Muscle of back (tissue), 3 donors: ENCODE measurements at regions not wholly inside any gene's neighbourhood (a gene's known extent, or its start where the extent isn't known, plus 50 kb on each side); places are given as distances from the start of the nearest gene placed in this dataset.
A peak's percentile ranks its signal among the peaks of the same experiment; 100 is the strongest.
"Not testable (repeated sequence)": the region's sequence is repeated elsewhere in the genome, so short reads cannot be mapped to it uniquely, and the experiment has no call there.

Experiments
- DNase-seq, 3 donors: peaks; one replicate each; pipeline versions ENCODE4 v3.0.0 to v3.0.0-alpha.2; 2013

DNA sequence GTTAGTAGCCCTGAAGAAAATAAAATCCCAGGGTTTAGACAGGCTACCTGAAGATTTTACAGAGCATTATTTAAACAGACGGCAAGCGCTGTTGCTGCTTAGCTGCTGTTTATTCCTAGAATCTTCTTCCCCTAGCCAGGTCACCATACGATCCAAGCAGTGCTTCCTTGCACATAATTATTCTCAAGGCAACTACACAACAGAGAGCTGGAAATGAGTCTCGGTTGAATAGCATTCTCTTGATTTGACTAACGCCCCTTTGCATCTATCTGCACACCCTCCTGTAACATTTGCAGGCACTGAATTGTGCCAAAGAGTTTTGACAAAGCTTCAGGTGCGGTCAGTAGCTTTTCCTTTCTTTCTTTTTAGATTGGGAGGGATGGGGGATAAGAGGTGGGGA lies 564.4 kb downstream of the TBL1XR1 start:
- DNase-seq: no peak

DNA sequence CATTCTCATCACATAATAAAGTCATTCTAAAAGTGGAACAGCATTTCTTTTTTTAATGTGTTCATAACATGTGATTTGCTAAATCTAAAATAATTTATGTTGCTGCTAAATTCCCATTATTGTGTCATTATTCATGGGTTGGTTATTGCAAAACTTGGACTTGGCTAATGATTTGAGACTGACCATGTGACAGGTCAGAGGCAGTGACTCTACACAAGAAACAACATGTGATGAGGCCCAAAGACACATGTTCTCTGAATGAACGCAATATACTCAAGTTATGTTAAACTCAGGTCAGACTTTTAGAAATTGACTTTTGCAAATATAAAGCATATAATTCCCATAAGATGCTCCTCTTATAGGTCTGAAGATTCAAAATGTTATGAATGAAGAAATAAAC lies 566.1 kb downstream of the TBL1XR1 start:
- no peak for DNase-seq

DNA sequence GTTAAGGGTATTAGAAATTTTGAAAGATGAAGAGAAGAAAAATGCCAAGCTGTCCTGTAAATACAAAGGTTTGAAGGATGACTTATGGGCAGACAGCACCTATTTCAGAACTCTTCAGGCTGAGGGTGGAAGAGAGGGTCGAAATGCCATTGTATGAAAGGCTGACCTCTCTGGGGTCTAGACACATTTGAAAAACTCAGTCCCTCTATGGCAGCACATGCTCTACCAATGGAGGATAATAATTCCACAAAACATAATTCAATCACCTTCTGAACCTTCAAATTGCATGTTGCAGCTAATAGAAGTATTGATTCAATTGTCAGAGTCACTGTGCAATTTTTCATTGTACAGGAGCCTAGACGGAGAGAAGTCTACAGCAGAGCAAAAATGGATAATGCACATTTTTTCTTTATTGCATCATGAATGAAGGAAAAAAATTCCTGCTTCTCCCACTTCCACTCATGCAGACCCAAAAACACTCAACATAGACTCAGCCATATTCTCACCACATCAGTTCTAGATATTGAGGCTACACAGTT lies 569.1 kb downstream of the TBL1XR1 start:
- no peak for DNase-seq

DNA sequence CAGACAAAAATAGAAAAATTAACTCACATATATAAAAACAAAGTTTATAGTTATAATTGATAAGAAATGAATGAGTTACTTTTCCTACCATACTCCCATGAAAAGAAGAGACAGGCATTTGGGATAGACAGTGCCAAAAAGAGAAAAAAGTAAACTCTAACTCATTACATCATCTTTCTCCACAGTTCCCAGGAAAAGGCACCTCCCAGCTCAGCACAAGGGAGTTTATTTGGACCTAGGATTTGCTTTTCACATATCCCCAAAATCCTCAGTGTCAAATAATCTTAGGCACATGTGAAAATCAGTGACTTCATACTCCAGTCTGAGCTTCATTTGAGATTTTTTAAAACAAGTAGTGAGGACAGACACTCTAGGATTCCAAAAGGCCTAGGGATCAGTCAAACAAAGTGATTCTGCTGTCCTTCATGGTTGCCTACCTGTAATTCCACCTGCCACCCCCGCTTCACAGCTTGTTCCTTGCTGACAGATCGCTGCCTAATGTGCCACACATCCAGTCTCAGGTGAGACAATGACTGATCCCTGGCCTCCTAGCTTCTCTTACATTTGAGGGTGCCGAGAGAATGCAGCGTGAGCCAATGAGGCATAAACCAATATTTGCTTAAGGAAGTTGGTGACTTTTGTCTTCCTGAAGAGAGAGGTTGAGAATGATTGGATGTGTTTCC lies 573.7 kb downstream of the TBL1XR1 start:
- peak; percentile 15 to 71 (median 51) for DNase-seq

DNA sequence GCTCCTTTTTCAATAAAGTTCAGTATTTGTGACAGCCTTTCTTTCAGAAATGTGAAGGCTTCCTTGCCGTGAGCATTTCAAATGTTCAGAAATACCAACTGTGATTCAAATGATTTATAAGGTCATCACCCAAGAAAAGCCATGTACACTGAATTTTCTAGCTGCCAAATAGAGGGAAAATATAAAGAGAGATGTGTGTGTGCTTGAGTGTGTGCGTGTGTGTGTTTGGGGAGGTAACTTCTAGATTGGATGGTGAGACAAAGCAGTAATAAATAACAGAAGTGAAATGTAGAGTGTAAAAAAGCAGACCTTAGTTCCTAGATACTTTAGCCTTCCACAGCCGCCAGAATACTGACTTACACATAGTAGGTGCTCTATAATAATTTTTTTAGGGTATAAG lies 577.4 kb downstream of the TBL1XR1 start:
- DNase-seq: no peak

DNA sequence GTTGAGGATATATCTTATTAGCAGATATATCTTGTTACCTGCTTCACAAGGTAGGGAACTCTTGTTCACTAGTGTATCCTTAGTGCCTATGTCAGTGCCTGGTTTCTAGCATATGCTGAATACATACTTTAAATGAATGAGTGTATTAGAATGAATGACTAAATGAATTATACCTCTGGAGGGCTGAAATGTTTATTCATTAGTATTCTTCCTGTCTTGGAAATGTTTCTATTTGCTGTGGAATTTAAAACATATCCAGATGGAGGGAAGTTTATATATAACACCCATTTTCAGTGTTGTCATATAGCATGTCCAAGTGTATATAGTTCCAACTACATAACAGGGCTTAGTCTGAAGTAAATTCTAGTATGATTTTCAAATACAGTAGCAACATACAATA lies 581.5 kb downstream of the TBL1XR1 start:
- no peak for DNase-seq

DNA sequence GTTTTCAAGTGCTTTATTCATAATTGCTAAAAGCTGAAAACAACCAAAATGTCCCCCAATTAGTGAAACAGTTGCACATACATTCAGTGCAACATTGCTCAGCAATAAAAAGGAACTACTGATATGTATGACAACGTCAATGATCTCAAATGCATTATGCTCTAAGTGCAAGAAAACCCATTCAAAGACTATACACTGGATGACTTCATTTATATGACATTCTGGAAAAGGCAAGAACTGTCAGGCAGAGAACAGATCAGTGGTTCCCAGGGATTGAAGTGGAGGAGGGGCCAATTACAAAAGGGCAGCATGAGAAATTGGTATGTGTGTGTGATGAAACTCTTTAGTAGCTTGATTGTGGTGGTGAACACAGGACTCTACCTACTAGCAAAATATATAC lies 585.6 kb downstream of the TBL1XR1 start:
- no peak for DNase-seq

DNA sequence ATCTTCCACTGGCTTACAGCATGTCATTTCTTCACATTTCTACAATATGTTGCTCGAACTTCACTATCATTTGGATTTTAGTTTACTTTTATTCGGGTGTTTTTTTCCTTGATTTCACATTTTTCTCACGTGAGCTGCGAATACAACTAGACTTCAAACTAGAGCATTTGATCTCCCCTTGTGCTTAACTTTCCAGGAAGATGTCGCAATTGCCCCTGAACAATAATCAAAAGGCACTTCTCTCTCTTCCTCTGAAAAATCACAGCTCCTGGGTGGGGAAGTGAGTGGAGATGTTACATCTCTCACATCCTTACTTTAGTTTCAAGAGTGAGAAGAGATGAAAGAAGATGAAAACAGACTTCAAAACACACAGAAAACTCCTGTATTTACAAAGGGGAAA lies 587.9 kb downstream of the TBL1XR1 start:
- no peak for DNase-seq

DNA sequence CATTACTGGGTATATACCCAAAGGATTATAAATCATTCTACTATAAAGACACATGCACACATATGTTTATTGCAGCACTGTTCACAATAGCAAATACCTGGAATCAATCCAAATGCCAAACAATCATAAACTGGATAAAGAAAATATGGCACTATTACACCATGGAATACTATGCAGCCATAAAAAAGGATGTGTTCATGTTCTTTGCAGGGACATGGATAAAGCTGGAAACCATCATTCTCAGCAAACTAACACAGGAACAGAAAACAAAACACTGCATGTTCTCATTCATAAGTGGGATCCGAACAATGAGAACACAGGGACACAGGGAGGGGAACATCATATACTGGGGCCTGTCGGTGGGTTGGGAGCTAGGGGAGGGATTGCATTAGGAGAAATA lies 591.7 kb downstream of the TBL1XR1 start:
- not testable (repeated sequence) for DNase-seq

DNA sequence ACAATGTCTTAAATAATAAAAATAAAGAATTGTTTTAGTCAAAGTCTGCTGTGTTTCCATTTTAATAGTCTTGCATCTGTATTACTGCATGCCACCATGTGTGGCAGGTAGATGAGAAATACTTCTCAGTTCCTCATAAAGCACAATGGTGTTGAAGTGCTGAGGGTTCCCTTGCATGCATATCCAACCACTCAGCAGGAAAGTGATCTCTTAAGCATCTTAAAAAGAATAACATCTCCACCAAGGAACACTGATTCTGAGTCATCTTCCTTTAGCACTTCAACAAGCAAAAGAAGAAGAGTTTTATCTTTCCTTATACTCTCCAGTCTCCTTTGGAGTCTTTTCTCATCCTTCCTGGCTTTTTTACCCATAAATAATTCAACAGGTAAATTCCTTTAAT lies 602.0 kb downstream of the TBL1XR1 start:
- no peak for DNase-seq

DNA sequence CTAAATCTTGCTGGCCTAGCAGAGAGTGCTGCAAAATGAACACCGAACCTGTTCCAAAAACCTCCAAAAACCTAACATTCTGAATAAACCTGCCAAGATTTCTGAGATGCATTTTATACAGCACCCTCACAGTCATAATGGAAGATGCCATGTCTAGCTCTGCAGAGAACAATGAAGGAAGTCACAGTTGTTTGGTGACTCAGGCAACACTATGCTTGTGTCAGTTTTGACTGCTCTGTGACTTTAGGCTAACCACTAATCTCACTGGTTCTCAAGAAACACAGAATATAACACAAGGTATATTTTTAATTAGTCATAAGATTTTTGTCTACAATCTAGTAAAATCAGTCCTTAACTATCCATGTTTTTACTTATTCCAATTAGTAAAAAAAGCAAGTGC lies 606.6 kb downstream of the TBL1XR1 start:
- no peak for DNase-seq

DNA sequence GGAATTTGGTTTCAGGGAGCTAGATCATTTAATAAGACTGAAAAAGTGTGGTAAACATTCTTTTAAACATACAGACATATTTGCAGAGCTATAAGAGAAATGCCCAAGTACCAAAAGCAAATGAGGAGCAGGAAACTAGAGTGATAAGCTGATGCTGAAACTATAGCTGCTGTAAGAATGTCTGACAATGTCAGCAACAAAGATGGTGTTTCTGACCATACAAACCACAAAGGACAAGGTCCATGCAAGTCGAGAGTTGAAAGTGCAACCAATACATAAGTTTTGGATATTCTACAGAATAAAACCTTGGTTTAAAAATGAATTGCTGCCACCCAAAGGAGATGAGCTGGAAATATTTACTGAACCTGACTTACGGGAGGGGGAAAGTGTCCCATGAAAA lies 610.2 kb downstream of the TBL1XR1 start:
- no peak for DNase-seq

DNA sequence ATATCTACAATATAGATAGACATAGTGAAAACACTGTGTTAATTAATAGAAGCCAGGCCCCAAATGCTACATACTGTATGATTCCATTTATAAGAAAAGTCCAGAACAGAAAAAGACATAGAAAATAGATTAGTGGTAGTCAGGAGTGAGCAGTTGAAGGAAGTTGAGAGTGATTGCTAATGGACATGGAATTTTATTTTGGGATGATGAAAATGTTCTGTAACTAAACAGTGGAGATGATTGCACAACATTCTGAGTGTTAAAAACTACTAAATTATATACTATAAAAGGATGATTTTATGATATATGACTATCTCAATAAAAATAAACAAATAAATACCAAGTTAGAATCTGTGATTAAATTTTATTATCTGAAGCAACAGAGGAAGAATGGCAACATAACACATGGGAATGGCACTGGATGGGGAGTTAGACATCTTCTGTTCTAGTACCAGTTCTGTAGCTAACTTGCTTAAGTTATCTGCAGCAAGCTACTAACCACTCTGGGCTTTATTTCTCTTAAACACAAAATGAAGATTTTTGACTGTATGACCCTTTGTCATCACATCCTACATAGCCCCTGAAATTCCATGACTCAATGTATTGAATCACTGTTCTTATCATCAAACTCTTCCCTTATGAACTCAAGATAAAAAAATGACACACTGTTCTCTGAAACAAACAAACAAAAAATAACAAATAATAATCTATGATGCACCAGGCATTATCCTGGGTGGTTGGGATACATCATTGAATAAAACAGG lies 612.7 kb downstream of the TBL1XR1 start:
- DNase-seq: peak in 1 of 3 donors; percentile 48

DNA sequence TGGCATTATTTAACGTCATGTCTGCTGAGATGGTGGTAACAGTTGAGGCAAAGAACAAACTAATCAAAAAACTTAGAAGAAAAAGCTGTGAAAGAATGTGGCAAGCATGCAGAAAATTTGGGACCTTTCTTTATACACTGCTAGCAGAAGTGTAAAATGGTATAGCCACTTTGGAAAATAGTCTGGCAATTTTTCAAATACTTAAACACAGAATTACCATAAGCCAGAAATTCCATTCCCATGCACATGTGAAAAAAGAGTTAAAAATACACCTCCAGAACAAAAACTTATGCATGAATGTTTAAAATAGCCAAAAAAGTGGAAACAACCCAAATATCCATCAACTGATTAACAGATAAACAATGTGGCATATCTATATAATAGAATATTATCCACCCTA lies 613.3 kb downstream of the TBL1XR1 start:
- DNase-seq: no peak

DNA sequence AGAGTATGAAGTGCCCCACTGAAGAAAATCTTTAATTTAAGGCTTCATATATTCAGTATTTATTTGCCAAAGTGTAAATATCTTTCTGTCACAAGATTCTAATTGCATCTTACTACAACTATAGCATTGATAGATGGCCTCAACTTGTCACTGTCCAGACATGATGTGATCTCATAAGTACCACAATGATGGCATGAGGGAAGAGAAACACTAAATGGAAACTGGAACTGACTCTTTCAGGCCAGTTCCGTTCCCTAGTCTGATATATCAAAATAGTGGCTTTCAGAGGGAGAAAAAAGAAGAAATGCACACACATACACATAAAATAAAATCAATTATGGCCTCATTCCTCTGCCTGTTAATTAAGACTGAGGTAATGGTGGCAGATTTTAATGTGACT lies 615.7 kb downstream of the TBL1XR1 start:
- no peak for DNase-seq

DNA sequence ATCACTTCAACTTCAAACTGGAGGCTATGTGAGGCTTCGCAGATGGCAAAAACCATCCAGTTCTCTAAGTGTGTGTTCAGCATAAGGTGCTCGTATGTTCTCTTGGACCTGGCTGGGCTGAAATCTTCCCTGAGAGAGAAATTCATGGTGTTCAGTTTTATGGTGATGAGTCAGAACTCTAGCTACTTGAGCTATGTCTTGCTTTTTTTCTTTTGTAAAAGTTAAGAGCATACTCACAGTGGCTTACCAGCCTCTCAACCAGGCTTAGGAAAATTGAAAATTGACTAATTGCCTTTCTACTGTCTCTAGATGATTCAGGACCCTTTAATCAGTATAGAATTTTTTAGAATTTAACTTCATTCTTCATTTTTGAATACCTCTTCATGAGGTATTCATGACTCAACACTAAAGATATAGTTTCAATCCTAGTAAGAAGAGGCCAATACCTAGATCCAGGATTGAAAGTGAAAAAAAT lies 617.5 kb downstream of the TBL1XR1 start:
- peak in 1 of 3 donors; percentile 51 for DNase-seq

DNA sequence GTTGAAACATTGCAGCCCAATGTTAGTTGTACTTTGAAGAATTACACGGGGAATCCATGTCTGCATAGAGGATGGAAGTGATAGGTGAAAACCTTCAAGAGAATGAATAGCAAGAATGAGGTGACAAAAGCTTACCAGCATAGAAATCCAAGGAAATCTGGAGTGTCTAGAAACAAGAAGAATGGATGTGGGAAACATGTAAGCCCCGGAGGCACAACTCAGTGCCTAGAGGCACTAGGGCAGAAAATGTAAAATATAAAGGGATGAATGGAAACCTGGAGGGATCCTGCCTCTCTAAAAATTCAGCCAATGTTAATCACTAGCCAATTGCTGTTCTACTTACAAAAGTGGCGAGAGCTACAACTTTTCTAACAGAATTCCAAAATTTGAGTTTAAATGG lies 619.0 kb downstream of the TBL1XR1 start:
- no peak for DNase-seq

DNA sequence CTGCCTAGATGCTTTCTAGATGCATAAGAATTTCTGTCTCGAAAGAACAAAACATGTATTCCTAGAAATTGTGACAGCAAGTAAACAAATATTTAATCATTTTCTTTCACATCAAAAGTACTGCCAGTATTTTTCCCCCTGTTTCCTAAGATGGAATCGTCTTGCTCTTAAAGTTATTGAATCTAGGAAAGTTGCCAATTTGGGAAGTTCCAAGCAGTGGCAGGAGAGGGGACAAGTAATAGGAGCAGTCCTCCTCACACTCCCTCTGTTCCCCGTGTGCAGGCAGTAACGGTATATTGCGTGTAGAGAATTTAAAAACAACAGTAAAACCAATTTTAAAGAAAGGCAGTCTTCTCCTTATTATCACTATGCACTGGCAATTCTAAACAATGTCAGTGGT lies 619.8 kb downstream of the TBL1XR1 start:
- DNase-seq: no peak

DNA sequence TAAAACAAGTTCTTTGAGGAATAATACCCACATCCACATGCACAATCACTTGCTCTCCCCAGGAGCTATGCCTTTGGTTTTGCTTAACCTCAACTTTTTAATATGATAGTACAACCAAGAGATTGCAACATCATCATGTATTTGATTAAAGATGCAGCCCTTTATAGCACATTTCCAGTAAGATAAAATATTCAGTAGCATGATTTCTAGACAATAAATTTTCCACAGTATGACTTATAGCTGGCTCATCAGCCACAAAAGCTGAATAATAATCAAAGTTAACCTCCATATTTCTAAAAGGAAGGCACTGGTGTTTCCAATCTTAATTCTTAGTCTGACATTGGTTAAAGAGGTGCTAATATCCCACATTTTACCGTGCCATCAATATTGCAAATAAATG lies 622.5 kb downstream of the TBL1XR1 start:
- DNase-seq: peak in 1 of 3 donors; percentile 43

DNA sequence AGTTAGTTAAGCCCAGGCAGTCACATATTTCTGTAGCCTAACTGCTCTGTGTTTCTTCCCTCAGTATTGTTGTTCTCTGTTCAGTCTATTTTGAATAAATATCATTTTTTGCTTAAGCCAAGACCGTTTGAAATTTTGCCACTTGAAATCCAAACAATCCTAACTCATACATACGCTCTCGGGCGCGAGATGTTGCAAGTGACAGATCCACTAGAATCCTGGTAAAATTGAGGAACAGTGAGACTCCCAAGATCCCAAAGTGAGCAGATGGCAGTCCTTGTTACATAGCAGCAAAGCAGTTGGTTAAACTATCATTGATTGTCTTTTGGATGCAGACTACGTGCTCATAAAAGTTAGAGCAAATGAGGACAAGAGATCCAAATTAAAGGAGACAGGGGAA lies 625.4 kb downstream of the TBL1XR1 start:
- no peak for DNase-seq

DNA sequence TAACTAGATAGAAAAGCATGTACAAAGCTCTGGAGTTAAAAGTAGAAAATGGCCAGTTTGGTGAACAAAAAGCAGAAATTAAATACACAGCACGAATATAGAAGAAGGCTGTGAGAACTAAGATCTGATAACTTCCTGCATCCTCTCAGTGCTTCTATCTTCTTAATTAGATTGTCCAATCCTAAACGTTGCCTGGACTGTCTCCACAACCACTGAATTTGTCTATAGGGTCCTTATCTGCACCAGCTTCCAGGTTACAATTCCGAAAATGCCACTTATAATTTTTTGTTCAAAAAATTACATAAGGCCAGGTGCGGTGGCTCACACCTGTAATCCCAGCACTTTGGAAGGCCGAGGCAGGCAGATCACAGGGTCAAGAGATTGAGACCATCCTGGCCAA lies 626.3 kb downstream of the TBL1XR1 start:
- DNase-seq: no peak

DNA sequence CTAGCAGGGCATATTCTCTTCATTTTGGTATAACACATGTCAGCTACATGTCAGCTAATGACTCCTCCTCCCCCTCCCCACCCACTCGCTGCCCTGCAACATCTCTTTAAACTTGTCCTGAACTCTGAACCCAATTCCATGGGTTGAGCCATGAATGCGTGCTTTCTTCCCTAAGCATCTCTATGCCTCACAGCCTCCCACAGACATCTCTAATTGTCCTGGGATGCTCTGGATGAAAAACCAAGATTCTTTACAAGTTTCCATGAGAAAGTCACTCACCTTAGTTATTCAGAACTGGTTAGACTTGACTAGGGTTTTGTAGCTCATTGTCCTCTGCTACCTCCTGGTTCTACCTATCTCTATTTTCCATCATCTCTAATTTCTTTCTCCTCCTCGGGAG lies 629.1 kb downstream of the TBL1XR1 start:
- DNase-seq: no peak

DNA sequence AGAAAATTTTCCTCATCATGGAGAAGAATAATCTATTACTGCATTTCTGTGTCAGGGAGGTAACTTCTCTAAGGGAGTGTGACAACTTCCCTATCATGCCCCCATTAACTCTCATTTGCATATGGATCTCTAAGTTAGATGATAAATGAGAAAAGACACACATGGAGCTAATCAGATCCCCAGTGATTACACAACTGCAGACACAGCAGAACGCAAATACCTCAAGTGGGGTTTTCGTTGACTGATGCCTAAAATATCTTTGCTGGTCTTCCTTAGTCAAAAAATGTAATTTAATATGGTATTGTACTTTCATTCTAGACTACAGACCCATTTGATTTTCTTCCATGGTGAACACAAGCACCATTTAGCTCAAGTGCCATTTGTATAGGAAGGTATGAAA lies 630.5 kb downstream of the TBL1XR1 start:
- DNase-seq: peak in 1 of 3 donors; percentile 35
